H1 (cell line): ENCODE measurements at regions not wholly inside any gene's neighbourhood (a gene's known extent, or its start where the extent isn't known, plus 50 kb on each side); places are given as distances from the start of the nearest gene placed in this dataset.

Experiments
- CTCF ChIA-PET: fragments of 300-600 bp; sonication (Branson Sonifier 250); formaldehyde crosslinking; loops from one replicate; lab custom pipeline; 2021; ENCODE audit not compliant: partially characterized antibody; lab: Charles Lee
- POLR2A ChIA-PET: fragments of 300-600 bp; sonication (Branson Sonifier 250); formaldehyde crosslinking; loops from one replicate; lab custom pipeline; 2021; ENCODE audit warnings: inconsistent platforms; ENCODE audit not compliant: partially characterized antibody; lab: Charles Lee
- DNase-seq, 2 experiments: peaks; one replicate each; pipeline versions ENCODE4 v3.0.0 to v3.0.0-alpha.2; 2010 to 2022; ENCODE audit warnings: low spot score in 2 of 2, low read depth in 1 of 2, mixed read lengths in 1 of 2
- FAIRE-seq: peaks from 2 replicates; lab custom pipeline; 2011; peaks lifted over from hg19 to GRCh38; lab: Jason Lieb, UNC
- H2AFZ ChIP-seq: 2 replicates; pipeline ENCODE4 v1.8.1; 2012; ENCODE audit warnings: low read length, inconsistent platforms
- H2AK5ac ChIP-seq: 2 replicates; pipeline ENCODE4 v1.6.1; 2013; ENCODE audit warnings: low read depth, low read length
- H2BK120ac ChIP-seq: replicated peaks from 2 replicates; pipeline ENCODE3; 2013; ENCODE audit warnings: low read depth, low read length, inconsistent platforms
- H2BK12ac ChIP-seq: 2 replicates; pipeline ENCODE4 v1.6.1; 2013; ENCODE audit warnings: low read depth, low read length
- H2BK15ac ChIP-seq: 2 replicates; pipeline ENCODE4 v1.6.1; 2013; ENCODE audit warnings: low read length
- H2BK20ac ChIP-seq: 2 replicates; pipeline ENCODE4 v1.6.1; 2013; ENCODE audit warnings: low read length
- H2BK5ac ChIP-seq: 2 replicates; pipeline ENCODE4 v1.6.1; 2013; ENCODE audit warnings: low read depth, low read length
- H3K14ac ChIP-seq: 2 replicates; pipeline ENCODE4 v1.6.1; 2013; ENCODE audit warnings: inconsistent platforms; ENCODE audit not compliant: insufficient read length
- H3K18ac ChIP-seq: 2 replicates; pipeline ENCODE4 v1.6.1; 2013; ENCODE audit warnings: low read length; ENCODE audit errors: extremely low read depth
- H3K23ac ChIP-seq: 2 replicates; pipeline ENCODE4 v1.6.1; 2013; ENCODE audit warnings: inconsistent platforms; ENCODE audit not compliant: insufficient read length
- H3K23me2 ChIP-seq: 2 replicates; pipeline ENCODE4 v1.6.1; 2013; ENCODE audit warnings: low read depth, low read length
- H3K27ac ChIP-seq: 2 replicates; pipeline ENCODE4 v1.6.1; 2011; ENCODE audit warnings: low read depth, low read length, inconsistent platforms
- H3K27me3 ChIP-seq, 4 experiments: replicated peaks in 1 of 4; 1 replicate in 1 of 4; 2 replicates in 3 of 4; pipeline versions ENCODE4 v1.6.1 to v1.8.1; 2011 to 2013; ENCODE audit warnings: low read length in 3 of 4, mild to moderate bottlenecking in 3 of 4, inconsistent platforms in 2 of 4, mixed read lengths in 2 of 4, moderate library complexity in 1 of 4; ENCODE audit not compliant: control insufficient read depth in 3 of 4, insufficient read depth in 3 of 4; ENCODE audit errors: extremely low read depth in 1 of 4
- H3K36me3 ChIP-seq, 4 experiments: 2 replicates each; pipeline versions ENCODE4 v1.6.1 to v1.8.1; 2011 to 2013; ENCODE audit warnings: mild to moderate bottlenecking in 4 of 4, low read length in 3 of 4, moderate library complexity in 2 of 4, control low read depth in 1 of 4, inconsistent platforms in 1 of 4; ENCODE audit not compliant: insufficient read depth in 4 of 4, control insufficient read depth in 2 of 4
- H3K4ac ChIP-seq: replicated peaks from 2 replicates; pipeline ENCODE3; 2013; ENCODE audit warnings: low read length, low read depth, mixed read lengths, inconsistent platforms; ENCODE audit not compliant: insufficient read length
- H3K4me1 ChIP-seq, 4 experiments: replicated peaks in 1 of 4; 1 replicate in 1 of 4; 2 replicates in 3 of 4; pipeline versions ENCODE4 v1.6.1 to v1.8.1; 2011 to 2013; ENCODE audit warnings: low read length in 3 of 4, inconsistent platforms in 2 of 4, mixed read lengths in 1 of 4; ENCODE audit not compliant: insufficient read depth in 4 of 4, control insufficient read depth in 3 of 4
- H3K4me2 ChIP-seq, 2 experiments: 2 replicates each; pipeline versions ENCODE4 v1.6.1 to v1.8.1; 2011 to 2013; ENCODE audit warnings: low read depth in 2 of 2, low read length in 2 of 2, control low read depth in 1 of 2, inconsistent platforms in 1 of 2, mild to moderate bottlenecking in 1 of 2; ENCODE audit not compliant: insufficient read depth in 1 of 2
- H3K4me3 ChIP-seq, 4 experiments: fragments of 200-600, 300-600 bp in 1 of 4; sonication (generic), shearing (Covaris generic), sonication (Bioruptor Twin) in 1 of 4; 2 replicates each; pipeline versions ENCODE4 v1.5.1 to v1.8.1; 2011 to 2016; ENCODE audit warnings: low read length in 4 of 4, low read depth in 3 of 4, control low read depth in 2 of 4, inconsistent platforms in 2 of 4, mild to moderate bottlenecking in 2 of 4, mixed read lengths in 1 of 4, moderate library complexity in 1 of 4; ENCODE audit not compliant: insufficient read depth in 2 of 4; ENCODE audit errors: extremely low read depth in 1 of 4
- H3K56ac ChIP-seq: replicated peaks from 2 replicates; pipeline ENCODE3; 2013; ENCODE audit warnings: low read depth, mild to moderate bottlenecking, mixed read lengths, low read length, inconsistent platforms; ENCODE audit not compliant: insufficient read length
- H3K79me1 ChIP-seq: 2 replicates; pipeline ENCODE4 v1.6.1; 2013; ENCODE audit warnings: low read depth, low read length, control low read depth
- H3K79me2 ChIP-seq, 2 experiments: 2 replicates each; pipeline versions ENCODE4 v1.6.1 to v1.8.1; 2012 to 2013; ENCODE audit warnings: low read length in 2 of 2, mild to moderate bottlenecking in 2 of 2, inconsistent platforms in 1 of 2; ENCODE audit not compliant: insufficient read depth in 2 of 2, control insufficient read depth in 1 of 2
- H3K9ac ChIP-seq, 4 experiments: replicated peaks in 1 of 4; 1 replicate in 1 of 4; 2 replicates in 3 of 4; pipeline versions ENCODE4 v1.6.1 to v1.8.1; 2011 to 2013; ENCODE audit warnings: low read depth in 3 of 4, low read length in 3 of 4, control low read depth in 2 of 4, mild to moderate bottlenecking in 2 of 4, moderate library complexity in 2 of 4, inconsistent platforms in 1 of 4; ENCODE audit errors: extremely low read depth in 1 of 4
- H3K9me3 ChIP-seq, 2 experiments: 2 replicates each; pipeline versions ENCODE4 v1.6.1 to v1.8.1; 2012 to 2013; ENCODE audit warnings: mild to moderate bottlenecking in 2 of 2, moderate library complexity in 2 of 2, control low read depth in 1 of 2, inconsistent platforms in 1 of 2, low read depth in 1 of 2, low read length in 1 of 2, mixed read lengths in 1 of 2; ENCODE audit not compliant: insufficient read depth in 2 of 2
- H4K20me1 ChIP-seq, 2 experiments: replicated peaks in 1 of 2; 2 replicates each; pipeline versions ENCODE3 to v1.8.1; 2011 to 2013; ENCODE audit warnings: inconsistent platforms in 2 of 2, low read length in 2 of 2, mild to moderate bottlenecking in 1 of 2; ENCODE audit not compliant: insufficient read depth in 2 of 2, control insufficient read depth in 1 of 2
- H4K5ac ChIP-seq: 2 replicates; pipeline ENCODE4 v1.6.1; 2013; ENCODE audit warnings: low read length, low read depth, mixed read lengths, inconsistent platforms; ENCODE audit not compliant: insufficient read length
- H4K8ac ChIP-seq: 2 replicates; pipeline ENCODE4 v1.8.0; 2013; ENCODE audit warnings: mild to moderate bottlenecking, moderate library complexity, low read length, inconsistent platforms; ENCODE audit not compliant: insufficient read depth; ENCODE audit errors: extremely low read depth
- H4K91ac ChIP-seq: replicated peaks from 2 replicates; pipeline ENCODE3; 2013; ENCODE audit warnings: low read length, mixed read lengths, inconsistent platforms; ENCODE audit not compliant: insufficient read length
- ATF2 ChIP-seq: IDR thresholded peaks from 2 replicates; pipeline ENCODE4 v1.6.1; 2012; ENCODE audit warnings: low read length, inconsistent platforms
- HDAC2 ChIP-seq, 2 experiments: fragments of 300-600 bp in 1 of 2; sonication (generic) in 1 of 2; IDR thresholded peaks; 2 replicates each; pipeline ENCODE4 v1.6.1; 2011 to 2012; ENCODE audit warnings: low read depth in 2 of 2, low read length in 2 of 2, mild to moderate bottlenecking in 2 of 2, moderate library complexity in 2 of 2, borderline replicate concordance in 1 of 2, inconsistent platforms in 1 of 2
- KDM4A ChIP-seq: IDR thresholded peaks from one replicate; pipeline ENCODE4 v1.7.1; 2012; ENCODE audit warnings: low read depth, mild to moderate bottlenecking, moderate library complexity, low read length, inconsistent platforms; ENCODE audit not compliant: severe bottlenecking
- SAP30 ChIP-seq: fragments of 300-600 bp; sonication (generic); IDR thresholded peaks from 2 replicates; pipeline ENCODE4 v1.7.1; 2012; ENCODE audit warnings: low read length, moderate library complexity, mild to moderate bottlenecking, inconsistent platforms; ENCODE audit not compliant: insufficient read depth, insufficient replicate concordance
- WGBS, 2 experiments: shearing (Covaris generic) in 1 of 2; methylation state at CpG; one replicate each; pipeline versions ENCODE4 v1.1.6 to v1.1.7; 2013 to 2015; ENCODE audit warnings: low lambda C conversion rate in 2 of 2, mixed read lengths in 2 of 2, inconsistent platforms in 1 of 2, low coverage in 1 of 2, missing lambda C conversion rate in 1 of 2; ENCODE audit not compliant: insufficient replicate concordance in 2 of 2, insufficient coverage in 1 of 2, insufficient read length in 1 of 2; ENCODE audit errors: extremely low coverage in 1 of 2, missing lambda C conversion rate in 1 of 2; 5-methylcytosine and 5-hydroxymethylcytosine counted together
- TF ChIP-seq, protein P1 (sequence below): IDR thresholded peaks from 2 replicates; pipeline ENCODE4 v1.6.1; 2011; ENCODE audit warnings: low read depth, mild to moderate bottlenecking, low read length; ENCODE audit not compliant: insufficient read depth

GRCh38 chr19:28374971-28375370 lies 838.0 kb downstream of the UQCRFS1 start:
- no peak overlapping the region for H4K8ac ChIP-seq
- H3K18ac ChIP-seq = no peak overlapping the region
- H3K4me1 ChIP-seq = no peaks in the 10 kb centered on the region
- no peak overlapping the region for H2BK120ac ChIP-seq
- H3K4ac ChIP-seq = no peak overlapping the region
- H4K91ac ChIP-seq = no peak overlapping the region
- H2BK15ac ChIP-seq = no peak overlapping the region
- ChIA-PET CTCF (interaction anchor here (0.8 to 0.9 kb wide), 2 partner anchors 11 to 41 kb away, joined by 3 read pairs; no protein-coding TSS in a partner anchor), POLR2A (no interaction called here)
- H3K79me1 ChIP-seq = no peaks in the 10 kb centered on the region
- 82% methylated on average over 6 of the region's 6 CpGs; no CpG with 5 or more reads in 1 of the 2 experiments for WGBS, 2 experiments
- H3K9me3 ChIP-seq = no peaks in the 10 kb centered on the region
- H3K27ac ChIP-seq = no peak overlapping the region
- H3K56ac ChIP-seq = no peak overlapping the region
- no peak overlapping the region for H2AFZ ChIP-seq
- H3K23ac ChIP-seq = no peak overlapping the region
- H3K23me2 ChIP-seq = no peaks in the 10 kb centered on the region
- H3K27me3 ChIP-seq = no peaks in the 10 kb centered on the region
- no peaks in the 10 kb centered on the region for H3K36me3 ChIP-seq
- H3K9ac ChIP-seq = no peak overlapping the region
- FAIRE-seq = no peak
- H4K20me1 ChIP-seq = no peaks in the 10 kb centered on the region
- no peak overlapping the region for H3K4me2 ChIP-seq
- H3K14ac ChIP-seq = no peak overlapping the region
- DNase-seq = no peak
- H2BK5ac ChIP-seq = no peak overlapping the region
- H3K4me3 ChIP-seq = no peak overlapping the region
- H2BK12ac ChIP-seq = no peak overlapping the region
- H4K5ac ChIP-seq = no peak overlapping the region
- no peaks in the 10 kb centered on the region for H3K79me2 ChIP-seq
- no peak overlapping the region for H2AK5ac ChIP-seq
- H2BK20ac ChIP-seq = no peak overlapping the region
- TF ChIP-seq, protein P1, sequence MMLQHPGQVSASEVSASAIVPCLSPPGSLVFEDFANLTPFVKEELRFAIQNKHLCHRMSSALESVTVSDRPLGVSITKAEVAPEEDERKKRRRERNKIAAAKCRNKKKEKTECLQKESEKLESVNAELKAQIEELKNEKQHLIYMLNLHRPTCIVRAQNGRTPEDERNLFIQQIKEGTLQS = no peak
- TF ChIP-seq ATF2 = no peak
- no peak for TF ChIP-seq HDAC2 (IDR thresholded peaks at IDR 0.05; ENCODE audit: borderline replicate concordance in 1 of 2, low read depth in 2 of 2, low read length in 2 of 2)
- no peak for TF ChIP-seq SAP30
- TF ChIP-seq KDM4A = no peak
